Common myeloid progenitor, CD34-positive (primary cell): ENCODE measurements at regions not wholly inside any gene's neighbourhood (a gene's known extent, or its start where the extent isn't known, plus 50 kb on each side); places are given as distances from the start of the nearest gene placed in this dataset.

ENCODE experiments used
- CTCF ChIA-PET: fragments of 350-600 bp; sonication (Branson Sonifier 250); formaldehyde crosslinking; loops from one replicate; lab custom pipeline; 2021; ENCODE audit warnings: antibody characterized with exemption; lab: Charles Lee
- POLR2A ChIA-PET: fragments of 350-600 bp; sonication (Branson Sonifier 250); formaldehyde crosslinking; loops from one replicate; lab custom pipeline; 2021; ENCODE audit warnings: antibody characterized with exemption; lab: Charles Lee
- DNase-seq, 3 donors: peaks; one replicate each; pipeline versions ENCODE4 v3.0.0 to v3.0.0-alpha.2; 2013
- H3K27ac ChIP-seq, 2 experiments: 1 replicate in 1 of 2; 2 replicates in 1 of 2; pipeline ENCODE4 v1.7.0; 2013; ENCODE audit warnings: inconsistent platforms in 2 of 2, low read length in 2 of 2, mild to moderate bottlenecking in 2 of 2, low read depth in 1 of 2, moderate library complexity in 1 of 2; ENCODE audit not compliant: severe bottlenecking in 2 of 2, insufficient read depth in 1 of 2, poor library complexity in 1 of 2
- H3K27me3 ChIP-seq, 5 experiments: replicated peaks in 2 of 5; 1 replicate in 3 of 5; 2 replicates in 2 of 5; pipeline versions ENCODE4 v1.6.1 to v1.7.0; 2013; ENCODE audit warnings: low read length in 4 of 5, mild to moderate bottlenecking in 2 of 5, moderate library complexity in 2 of 5, inconsistent platforms in 1 of 5; ENCODE audit not compliant: insufficient read depth in 5 of 5, control insufficient read depth in 4 of 5
- H3K36me3 ChIP-seq, 4 experiments: 1 replicate in 2 of 4; 2 replicates in 2 of 4; pipeline versions ENCODE4 v1.6.1 to v1.7.0; 2013; ENCODE audit warnings: low read length in 3 of 4, control low read depth in 1 of 4, mild to moderate bottlenecking in 1 of 4; ENCODE audit not compliant: control insufficient read depth in 4 of 4, insufficient read depth in 4 of 4
- H3K4me1 ChIP-seq, 4 experiments: 1 replicate in 3 of 4; 2 replicates in 1 of 4; pipeline versions ENCODE4 v1.6.1 to v1.7.1; 2013; ENCODE audit warnings: low read length in 3 of 4, mild to moderate bottlenecking in 3 of 4, control low read depth in 1 of 4, inconsistent platforms in 1 of 4, moderate library complexity in 1 of 4; ENCODE audit not compliant: control insufficient read depth in 4 of 4, insufficient read depth in 4 of 4; ENCODE audit errors: control extremely low read depth in 1 of 4
- H3K4me3 ChIP-seq, 7 experiments: 1 replicate in 4 of 7; 2 replicates in 3 of 7; pipeline versions ENCODE4 v1.5.1 to v1.7.0; 2013; ENCODE audit warnings: mild to moderate bottlenecking in 7 of 7, low read length in 6 of 7, moderate library complexity in 6 of 7, inconsistent platforms in 2 of 7, low read depth in 2 of 7, control low read depth in 1 of 7; ENCODE audit not compliant: insufficient read depth in 4 of 7, control insufficient read depth in 1 of 7; ENCODE audit errors: extremely low read depth in 1 of 7
- H3K9me3 ChIP-seq, 5 experiments: 1 replicate in 4 of 5; 2 replicates in 1 of 5; pipeline versions ENCODE4 v1.6.1 to v1.7.1; 2013; ENCODE audit warnings: low read length in 4 of 5, mild to moderate bottlenecking in 2 of 5, inconsistent platforms in 1 of 5, low read depth in 1 of 5, moderate library complexity in 1 of 5; ENCODE audit not compliant: control insufficient read depth in 4 of 5, insufficient read depth in 2 of 5; ENCODE audit errors: control extremely low read depth in 1 of 5
- WGBS: methylation state at CpG from one replicate; pipeline ENCODE4 v1.1.5; 2013; ENCODE audit not compliant: insufficient coverage; 5-methylcytosine and 5-hydroxymethylcytosine counted together

- POLR2A ChIA-PET: no interaction called here
- no peak overlapping the region for H3K27ac ChIP-seq
- H3K4me3 ChIP-seq: no peak overlapping the region
- H3K4me1 ChIP-seq: no peaks in the 10 kb centered on the region
- no peak for DNase-seq
- H3K36me3 ChIP-seq: no peaks in the 10 kb centered on the region
- no peaks in the 10 kb centered on the region for H3K9me3 ChIP-seq
- H3K27me3 ChIP-seq: peaks cover 0 to under 1% (median 0%) of the 10 kb centered on the region in 5 experiments
- CTCF ChIA-PET: no interaction called here
Measured at GRCh38 chr4:26148927-26149326, 171.9 kb upstream of the RBPJ start.

DNA sequence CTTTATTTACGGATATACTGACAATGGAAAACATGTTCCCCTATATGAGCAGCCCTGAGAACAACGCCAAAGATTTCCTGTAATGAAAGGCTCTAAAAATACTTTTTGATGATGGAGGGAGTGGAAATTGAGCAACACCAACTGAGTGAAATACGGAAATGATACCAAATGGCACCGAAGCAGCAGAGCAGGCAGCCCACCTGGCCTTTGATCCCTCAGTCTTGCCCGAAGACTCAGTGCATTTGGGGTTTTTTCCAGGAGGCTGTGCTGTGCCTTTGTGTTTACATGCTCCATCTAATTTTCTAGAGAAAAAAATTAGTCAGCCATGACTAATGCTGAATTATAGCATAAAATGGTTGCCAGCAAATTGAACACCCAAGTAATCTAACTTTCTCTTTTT lies 169.9 kb upstream of the RBPJ start:
- Histone ChIP-seq H3K36me3 (no peaks in the 10 kb centered on the region), H3K27ac (no peak overlapping the region), H3K9me3 (no peaks in the 10 kb centered on the region), H3K4me3 (no peak overlapping the region), H3K27me3 (peaks cover 0 to 3% (median 2%) of the 10 kb centered on the region in 5 experiments), H3K4me1 (no peaks in the 10 kb centered on the region)
- 94% methylated on average over 5 of the region's 5 CpGs for WGBS
- ChIA-PET CTCF (no interaction called here), POLR2A (no interaction called here)
- no peak for DNase-seq

DNA sequence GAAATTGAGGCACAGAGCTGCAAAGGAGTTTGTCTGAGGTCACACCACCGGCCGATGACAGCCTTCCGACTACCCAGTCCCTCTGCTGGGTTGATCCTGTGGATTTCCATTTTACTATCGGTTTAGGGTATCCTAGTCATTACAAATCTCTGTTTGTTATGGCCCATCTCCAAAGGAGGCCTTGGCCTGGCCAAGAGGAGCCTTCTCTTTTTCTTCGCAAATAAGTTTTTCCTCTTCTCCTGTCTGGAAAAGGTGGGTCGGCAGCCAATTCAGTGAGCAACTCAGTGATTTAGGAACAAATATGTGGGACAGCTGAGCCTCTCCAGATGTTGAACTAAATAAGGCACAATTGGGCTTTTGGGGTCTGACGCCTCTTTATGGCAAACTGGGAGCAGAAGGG lies 169.2 kb upstream of the RBPJ start:
- H3K4me3 ChIP-seq: no peak overlapping the region
- 96% methylated on average over 6 of the region's 7 CpGs for WGBS
- no peak for DNase-seq
- H3K4me1 ChIP-seq: no peaks in the 10 kb centered on the region
- ChIA-PET POLR2A (no interaction called here), CTCF (no interaction called here)
- H3K27ac ChIP-seq: no peak overlapping the region
- H3K9me3 ChIP-seq: no peaks in the 10 kb centered on the region
- peaks cover 0 to 3% (median 2%) of the 10 kb centered on the region in 5 experiments for H3K27me3 ChIP-seq
- H3K36me3 ChIP-seq: no peaks in the 10 kb centered on the region

DNA sequence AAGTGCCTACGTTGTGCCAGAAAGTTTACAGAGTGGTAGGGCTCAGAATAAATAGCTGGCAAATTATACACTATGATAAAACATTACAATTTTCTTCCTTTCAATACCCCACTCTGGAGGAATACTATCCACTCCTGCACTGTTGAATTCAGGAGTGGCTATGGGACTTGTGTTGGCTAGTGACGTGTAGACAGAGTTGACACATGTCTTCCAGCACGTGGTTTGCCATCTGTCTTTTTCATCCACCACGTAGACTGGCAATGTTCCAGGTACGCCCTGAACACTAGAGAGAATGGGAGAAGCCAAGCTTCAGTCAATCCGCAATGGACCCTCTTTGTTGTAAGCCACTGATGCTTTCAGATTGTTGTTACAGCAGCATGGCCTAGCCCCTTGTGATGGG lies 168.8 kb upstream of the RBPJ start:
- Histone ChIP-seq H3K4me3 (no peak overlapping the region), H3K27me3 (peaks cover 0 to 3% (median 2%) of the 10 kb centered on the region in 5 experiments), H3K4me1 (no peaks in the 10 kb centered on the region), H3K9me3 (no peaks in the 10 kb centered on the region), H3K36me3 (no peaks in the 10 kb centered on the region), H3K27ac (no peak overlapping the region)
- no peak for DNase-seq
- ChIA-PET CTCF (no interaction called here), POLR2A (no interaction called here)
- 66% methylated on average over 4 of the region's 6 CpGs for WGBS

DNA sequence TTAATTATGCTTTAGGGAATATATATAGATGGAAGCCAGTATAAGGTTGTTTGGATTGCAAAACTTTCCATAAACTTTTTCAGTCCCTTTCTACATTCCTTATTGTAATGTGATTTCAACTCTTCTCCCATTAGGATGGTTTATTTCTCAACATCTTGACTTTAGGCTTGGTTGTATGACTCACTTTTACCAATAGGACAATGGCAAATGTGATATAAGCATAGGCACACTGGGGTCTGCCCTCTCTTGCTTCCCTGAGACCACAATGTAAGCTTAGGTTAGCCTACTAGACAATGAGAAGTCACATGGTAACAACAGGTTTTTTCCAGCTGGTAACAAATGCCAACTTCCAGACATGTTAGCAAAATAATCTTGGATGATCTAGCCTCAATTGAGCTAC lies 163.3 kb upstream of the RBPJ start:
- ChIA-PET POLR2A (no interaction called here), CTCF (interaction anchor here (1.1 to 1.3 kb wide), 2 partner anchors 75 to 98 kb away, joined by 3 read pairs; no protein-coding TSS in a partner anchor)
- no peak overlapping the region for H3K27ac ChIP-seq
- H3K27me3 ChIP-seq: peaks cover 0 to 3% (median 2%) of the 10 kb centered on the region in 5 experiments
- peaks cover 0 to 2% (median 0%) of the 10 kb centered on the region in 5 experiments for H3K9me3 ChIP-seq
- H3K4me1 ChIP-seq: peaks cover 0 to 8% (median 2%) of the 10 kb centered on the region in 4 experiments
- no peaks in the 10 kb centered on the region for H3K36me3 ChIP-seq
- DNase-seq: no peak
- no peak overlapping the region for H3K4me3 ChIP-seq

DNA sequence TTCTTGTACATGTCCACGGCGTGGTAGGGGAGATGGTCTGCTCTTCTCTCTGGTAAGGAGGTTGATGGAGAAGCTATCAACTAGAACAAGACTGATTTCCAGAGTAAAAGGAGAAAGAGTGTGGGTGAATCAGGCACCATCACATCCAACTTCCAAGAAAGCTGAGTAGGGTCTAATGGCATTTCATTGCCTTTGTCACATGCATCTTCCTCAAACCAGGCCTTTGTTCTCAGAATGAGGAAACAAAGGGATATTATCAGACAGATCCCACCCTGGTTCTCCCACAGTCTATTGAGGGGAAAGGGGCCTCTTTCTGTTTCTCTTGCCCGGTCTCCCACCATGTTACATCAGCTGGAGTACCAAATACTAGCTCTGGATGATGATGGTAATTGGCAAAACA lies 160.2 kb upstream of the RBPJ start:
- peaks cover 0 to 8% (median 2%) of the 10 kb centered on the region in 4 experiments for H3K4me1 ChIP-seq
- WGBS: no CpG with 5 or more reads among the region's 3 CpGs
- no peaks in the 10 kb centered on the region for H3K36me3 ChIP-seq
- no peaks in the 10 kb centered on the region for H3K27me3 ChIP-seq
- H3K9me3 ChIP-seq: peaks cover 0 to 2% (median 0%) of the 10 kb centered on the region in 5 experiments
- POLR2A ChIA-PET: no interaction called here
- DNase-seq: no peak
- H3K27ac ChIP-seq: no peak overlapping the region
- CTCF ChIA-PET: interaction anchor here (0.9 to 4.2 kb wide), 3 partner anchors 16 to 177 kb away, joined by 3 to 15 read pairs (median 3); no protein-coding TSS in a partner anchor
- no peak overlapping the region for H3K4me3 ChIP-seq

DNA sequence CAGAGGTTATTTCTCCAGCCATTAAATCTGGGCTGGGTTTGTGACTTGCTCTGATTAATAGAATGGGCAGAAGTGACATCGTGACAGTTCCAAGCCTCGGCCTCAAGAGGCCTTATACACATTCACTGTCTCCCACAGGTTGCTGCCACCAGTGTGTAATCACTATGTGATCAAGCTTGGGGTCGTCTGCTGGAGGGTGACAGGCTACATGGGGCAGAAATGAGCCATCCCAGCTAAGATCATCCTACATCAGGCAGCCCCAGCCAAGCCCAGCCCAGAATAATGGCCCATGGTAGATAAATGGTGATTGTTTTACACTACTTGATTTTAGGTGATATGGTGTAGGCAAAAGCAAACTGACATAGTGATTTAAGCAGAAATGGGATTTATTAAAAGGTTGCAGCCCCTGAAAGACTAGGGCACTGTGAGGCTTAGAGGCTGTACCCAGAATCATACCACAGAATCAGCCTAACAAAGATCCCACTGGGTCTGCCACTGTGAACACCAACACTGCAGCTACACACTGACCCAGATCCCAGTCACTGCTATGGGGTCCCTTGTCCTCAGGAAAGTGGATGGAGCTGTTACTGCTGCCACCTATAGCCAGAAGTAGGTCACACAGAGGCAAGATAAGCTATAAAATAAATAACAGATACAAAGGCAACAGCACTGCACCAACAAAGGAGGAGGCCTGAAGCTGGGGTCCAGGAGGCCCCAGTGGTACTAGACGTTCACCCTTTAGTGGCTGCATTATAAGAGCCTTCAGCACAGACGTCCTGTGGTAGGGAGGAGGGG lies 159.6 kb upstream of the RBPJ start:
- POLR2A ChIA-PET: interaction anchor here (0.6 kb wide), 1 partner anchor 990 kb away, joined by 3 read pairs; no protein-coding TSS in a partner anchor
- H3K4me3 ChIP-seq: no peak overlapping the region
- CTCF ChIA-PET: interaction anchor here (0.9 to 4.2 kb wide), 5 partner anchors 16 to 178 kb away, joined by 3 to 15 read pairs (median 3); no protein-coding TSS in a partner anchor
- H3K4me1 ChIP-seq: peaks cover 0 to 8% (median 2%) of the 10 kb centered on the region in 4 experiments
- H3K27me3 ChIP-seq: no peaks in the 10 kb centered on the region
- H3K36me3 ChIP-seq: no peaks in the 10 kb centered on the region
- DNase-seq: peak in 2 of 3 donors; percentile 27 to 30
- WGBS: 94% methylated on average over 3 of the region's 5 CpGs
- H3K9me3 ChIP-seq: peaks cover 0 to 2% (median 0%) of the 10 kb centered on the region in 5 experiments
- no peak overlapping the region for H3K27ac ChIP-seq
